IMR-90 (cell line): ENCODE measurements at regions not wholly inside any gene's neighbourhood (a gene's known extent, or its start where the extent isn't known, plus 50 kb on each side); places are given as distances from the start of the nearest gene placed in this dataset.
"Not testable (repeated sequence)": the region's sequence is repeated elsewhere in the genome, so short reads cannot be mapped to it uniquely, and the experiment has no call there.

Source experiments
- ATAC-seq: fragments of 200-7000 bp; cut with Tn5 transposase; 2 replicates; pipeline ENCODE4 v1.9.1; 2020; ENCODE audit warnings: low read depth, mild to moderate bottlenecking, moderate library complexity
- BruUV-seq: library from RNA; stranded (reverse); fragments of 400-500 nt; replicated peaks from 2 replicates; lab custom pipeline; 2021; lab: Mats Ljungman, UMichigan
- CTCF ChIA-PET: fragments of 300-600 bp; formaldehyde crosslinking; extraction: SDS; loops from one replicate; lab custom pipeline; 2021; ENCODE audit warnings: antibody characterized with exemption; lab: Yijun Ruan, JAX
- POLR2A ChIA-PET: fragments of 300-600 bp; sonication (Branson Sonifier 250); formaldehyde crosslinking; loops from one replicate; lab custom pipeline; 2022; ENCODE audit warnings: antibody characterized with exemption; ENCODE audit not compliant: unreplicated experiment; lab: Charles Lee
- DNase-seq: peaks from one replicate; pipeline ENCODE4 v3.0.0; 2013
- H2AFZ ChIP-seq: replicated peaks from 2 replicates; pipeline ENCODE3; 2013; ENCODE audit warnings: low read length, mild to moderate bottlenecking; ENCODE audit not compliant: poor library complexity
- H2AK5ac ChIP-seq: 2 replicates; pipeline ENCODE4 v1.6.1; 2013; ENCODE audit warnings: low read depth, low read length, inconsistent platforms
- H2AK9ac ChIP-seq: replicated peaks from 2 replicates; pipeline ENCODE3; 2013; ENCODE audit warnings: mild to moderate bottlenecking, low read depth, low read length, moderate library complexity; ENCODE audit not compliant: poor library complexity
- H2BK120ac ChIP-seq: 2 replicates; pipeline ENCODE4 v1.6.1; 2013; ENCODE audit warnings: low read depth, low read length, inconsistent platforms
- H2BK15ac ChIP-seq: 3 replicates; pipeline ENCODE4 v1.6.1; 2013; ENCODE audit warnings: low read depth, low read length, inconsistent platforms
- H2BK20ac ChIP-seq: 2 replicates; pipeline ENCODE4 v1.6.1; 2013; ENCODE audit warnings: low read depth, mild to moderate bottlenecking, inconsistent platforms, low read length, moderate library complexity
- H2BK5ac ChIP-seq: 2 replicates; pipeline ENCODE4 v1.6.1; 2013; ENCODE audit warnings: mild to moderate bottlenecking, low read depth, low read length, inconsistent platforms; ENCODE audit not compliant: poor library complexity, severe bottlenecking
- H3K14ac ChIP-seq: replicated peaks from 2 replicates; pipeline ENCODE4 v1.6.1; 2013; ENCODE audit warnings: low read depth, low read length, inconsistent platforms
- H3K18ac ChIP-seq: 2 replicates; pipeline ENCODE4 v1.6.1; 2013; ENCODE audit warnings: low read depth, low read length, control low read depth
- H3K23ac ChIP-seq: 2 replicates; pipeline ENCODE4 v1.6.1; 2013; ENCODE audit warnings: low read depth, low read length, inconsistent platforms
- H3K27ac ChIP-seq: 2 replicates; pipeline ENCODE4 v1.5.1; 2013; ENCODE audit warnings: mild to moderate bottlenecking, control low read depth, low read length; ENCODE audit not compliant: insufficient read depth
- H3K27me3 ChIP-seq: 2 replicates; pipeline ENCODE4 v1.6.1; 2013; ENCODE audit warnings: low read length; ENCODE audit not compliant: control insufficient read depth, insufficient read depth
- H3K36me3 ChIP-seq: 2 replicates; pipeline ENCODE4 v1.6.1; 2013; ENCODE audit warnings: low read length, mixed read lengths; ENCODE audit not compliant: control insufficient read depth, insufficient read depth
- H3K4ac ChIP-seq: 2 replicates; pipeline ENCODE4 v1.6.1; 2013; ENCODE audit warnings: low read depth, low read length, inconsistent platforms
- H3K4me1 ChIP-seq: 2 replicates; pipeline ENCODE4 v1.6.1; 2013; ENCODE audit warnings: low read length, mixed read lengths; ENCODE audit not compliant: control insufficient read depth, insufficient read depth
- H3K4me2 ChIP-seq: 2 replicates; pipeline ENCODE4 v1.6.1; 2013; ENCODE audit warnings: low read depth, mild to moderate bottlenecking, control low read depth, low read length, moderate library complexity
- H3K4me3 ChIP-seq: 2 replicates; pipeline ENCODE4 v1.5.1; 2013; ENCODE audit warnings: low read depth, mild to moderate bottlenecking, control low read depth, low read length, moderate library complexity; ENCODE audit not compliant: insufficient read depth
- H3K56ac ChIP-seq: 2 replicates; pipeline ENCODE4 v1.6.1; 2013; ENCODE audit warnings: low read length, inconsistent platforms; ENCODE audit not compliant: insufficient read depth; ENCODE audit errors: extremely low read depth
- H3K79me1 ChIP-seq, 2 experiments: 2 replicates each; pipeline ENCODE4 v1.6.1; 2013; ENCODE audit warnings: low read length in 2 of 2, inconsistent platforms in 1 of 2, low read depth in 1 of 2
- H3K9ac ChIP-seq: 2 replicates; pipeline ENCODE4 v1.6.1; 2013; ENCODE audit warnings: low read depth, low read length, control low read depth
- H3K9me1 ChIP-seq: 2 replicates; pipeline ENCODE4 v1.6.1; 2013; ENCODE audit warnings: low read length, inconsistent platforms; ENCODE audit not compliant: insufficient read depth
- H3K9me3 ChIP-seq: 2 replicates; pipeline ENCODE4 v1.6.1; 2013; ENCODE audit warnings: low read length; ENCODE audit not compliant: control insufficient read depth, insufficient read depth
- H4K20me1 ChIP-seq: 2 replicates; pipeline ENCODE4 v1.6.1; 2013; ENCODE audit warnings: low read length, inconsistent platforms; ENCODE audit not compliant: insufficient read depth
- H4K5ac ChIP-seq: 2 replicates; pipeline ENCODE4 v1.6.1; 2013; ENCODE audit warnings: mild to moderate bottlenecking, low read depth, low read length, control low read depth
- H4K8ac ChIP-seq, 2 experiments: 2 replicates each; pipeline ENCODE4 v1.6.1; 2013; ENCODE audit warnings: low read depth in 2 of 2, low read length in 2 of 2, control low read depth in 1 of 2, inconsistent platforms in 1 of 2
- H4K91ac ChIP-seq: 2 replicates; pipeline ENCODE4 v1.6.1; 2013; ENCODE audit warnings: low read depth, low read length, inconsistent platforms; ENCODE audit not compliant: insufficient read depth
- WGBS, 2 experiments: methylation state at CpG; one replicate each; pipeline versions ENCODE4 v1.1.5 to v1.1.7; 2013; ENCODE audit warnings: missing lambda C conversion rate in 2 of 2; ENCODE audit not compliant: insufficient read length in 1 of 2; ENCODE audit errors: extremely low coverage in 2 of 2; 5-methylcytosine and 5-hydroxymethylcytosine counted together
- dilution Hi-C: fragments of 300-500 bp; cut with HindIII; formaldehyde crosslinking; loops from one replicate; pipeline ENCODE4 v1.14.3; 2018; ENCODE audit warnings: low sequenced_read_pairs; ENCODE audit not compliant: unreplicated experiment
- in situ Hi-C: fragments of 300-500 bp; cut with MboI; formaldehyde crosslinking; loops from 3 replicates; pipeline ENCODE4 v1.14.3; 2019; ENCODE audit warnings: low sequenced_read_pairs, inconsistent platforms, mixed read lengths
- intact Hi-C: fragments of 100-400 bp; cut with micrococcal nuclease; formaldehyde crosslinking; loops from 2 replicates; pipeline ENCODE4 v1.10.0; 2022

DNA sequence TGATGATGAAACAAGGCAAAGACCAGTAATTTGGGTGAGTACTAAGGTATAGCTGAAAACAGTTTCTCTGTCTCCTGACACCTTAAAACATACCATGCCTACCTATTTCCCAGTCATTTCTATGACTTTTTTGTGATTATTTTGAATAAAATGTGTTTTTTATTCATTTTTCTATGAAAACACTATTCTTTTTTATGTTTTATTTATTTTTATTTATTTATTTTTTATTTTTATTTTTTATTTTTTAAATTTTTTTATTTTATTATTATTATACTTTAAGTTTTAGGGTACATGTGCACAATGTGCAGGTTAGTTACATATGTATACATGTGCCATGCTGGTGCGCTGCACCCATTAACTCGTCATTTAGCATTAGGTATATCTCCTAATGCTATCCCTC, 576.8 kb upstream of the TLE4 start:
- H2BK20ac ChIP-seq, dilution Hi-C loops, CTCF ChIA-PET, H2AK9ac ChIP-seq, H3K56ac ChIP-seq, ATAC-seq, H2BK15ac ChIP-seq, H3K9me1 ChIP-seq, H2BK5ac ChIP-seq, H3K9me3 ChIP-seq, BruUV-seq, DNase-seq, H3K18ac ChIP-seq, H3K4ac ChIP-seq, H3K27ac ChIP-seq, H4K20me1 ChIP-seq, H3K23ac ChIP-seq, H4K8ac ChIP-seq, POLR2A ChIA-PET, H3K36me3 ChIP-seq, H4K5ac ChIP-seq, H2AK5ac ChIP-seq, H3K4me2 ChIP-seq, H3K4me1 ChIP-seq, H2BK120ac ChIP-seq, H3K4me3 ChIP-seq, H3K14ac ChIP-seq, H3K27me3 ChIP-seq, H3K79me1 ChIP-seq, H2AFZ ChIP-seq, H3K9ac ChIP-seq, H4K91ac ChIP-seq, intact Hi-C loops, in situ Hi-C loops: not testable (repeated sequence)
- WGBS, 2 experiments = no CpG with 5 or more reads among the region's 2 CpGs
